ENCODE measurements at regions not wholly inside any gene's neighbourhood (a gene's known extent, or its start where the extent isn't known, plus 50 kb on each side); places are given as distances from the start of the nearest gene placed in this dataset.

DNA sequence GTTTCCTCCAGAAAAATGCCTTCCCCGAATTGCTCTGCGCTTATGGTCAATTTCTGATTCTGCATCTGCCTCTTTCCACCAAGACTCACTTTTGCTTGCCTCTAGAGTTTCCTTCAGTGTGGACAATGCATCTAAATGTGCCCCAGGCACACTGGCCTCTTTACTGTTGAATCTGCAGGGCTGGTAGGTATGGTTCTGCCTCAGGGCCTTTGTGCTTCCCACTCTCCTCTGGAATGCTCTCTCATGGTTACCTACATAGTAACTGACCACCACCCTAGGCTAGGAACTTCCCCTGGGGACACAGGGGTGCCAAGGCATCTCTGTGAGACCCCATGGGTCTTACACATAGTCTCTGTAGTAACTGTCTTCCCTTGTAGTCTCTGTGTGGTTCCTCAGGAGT lies 1258.6 kb downstream of the CDH12 start (continued):
- TF ChIP-seq GATAD2B (conservative IDR thresholded peaks at IDR 0.05; ENCODE audit: low read depth) = no peak
- TF ChIP-seq, protein P1, sequence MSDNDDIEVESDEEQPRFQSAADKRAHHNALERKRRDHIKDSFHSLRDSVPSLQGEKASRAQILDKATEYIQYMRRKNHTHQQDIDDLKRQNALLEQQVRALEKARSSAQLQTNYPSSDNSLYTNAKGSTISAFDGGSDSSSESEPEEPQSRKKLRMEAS (IDR thresholded peaks at IDR 0.05; ENCODE audit: low read depth, low read length) = no peak
- TF ChIP-seq PAX5 (IDR thresholded peaks at IDR 0.05; ENCODE audit: borderline replicate concordance, low read depth, low read length) = no peak
- no peak for TF ChIP-seq BACH1 (IDR thresholded peaks at IDR 0.05; ENCODE audit: borderline replicate concordance)

DNA sequence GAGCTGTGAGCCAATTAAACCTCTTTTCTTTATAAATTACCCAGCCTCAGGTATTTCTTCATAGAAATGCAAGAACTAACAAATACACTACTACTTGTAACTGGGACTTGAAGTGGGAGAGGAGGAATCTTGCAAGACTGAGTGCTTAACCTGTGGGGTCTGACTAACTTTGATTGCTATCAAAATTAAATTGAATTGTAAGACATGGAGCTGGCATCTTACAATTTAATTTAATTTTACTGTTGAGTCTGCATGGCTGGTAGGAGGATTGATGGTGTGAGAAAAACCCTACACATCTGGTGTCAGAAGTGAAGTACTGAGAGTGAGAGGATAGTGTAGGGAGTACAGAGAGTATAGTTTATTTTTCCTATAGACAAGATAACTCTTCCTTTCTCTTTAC lies 1259.9 kb downstream of the CDH12 start:
- H3K27me3 ChIP-seq (replicated peaks in 1 of 2; ENCODE audit: control insufficient read depth in 2 of 2, insufficient read depth in 2 of 2, low read length in 1 of 2) = no peaks in the 10 kb centered on the region
- ChIA-PET POLR2A (no interaction called here), CTCF (no interaction called here), SMC1A (ENCODE audit: uncharacterized antibody, unreplicated experiment) (no interaction called here), RAD21 (ENCODE audit: unreplicated experiment) (no interaction called here)
- no peak overlapping the region for H3K9ac ChIP-seq (ENCODE audit: control insufficient read depth, insufficient read depth, low read length)
- no TSS peak for BruUV-seq (replicated peaks)
- no peaks in the 10 kb centered on the region for H3K36me3 ChIP-seq (ENCODE audit: control insufficient read depth in 2 of 2, insufficient read depth in 2 of 2, low read length in 1 of 2)
- FAIRE-seq (no peak), ATAC-seq (no peak), DNase-seq (ENCODE audit: low read depth, low spot score) (no peak)
- H3K79me2 ChIP-seq (ENCODE audit: control insufficient read depth, insufficient read depth, low read length) = no peaks in the 10 kb centered on the region
- no peak overlapping the region for H3K4me3 ChIP-seq
- no peak overlapping the region for H3K27ac ChIP-seq (ENCODE audit: control insufficient read depth, insufficient read depth)
- intact Hi-C loops (cut with micrococcal nuclease; ENCODE audit: unreplicated experiment) = no loop called here
- in situ Hi-C loops (cut with MboI) = no loop called here
- H3K9me3 ChIP-seq (replicated peaks; ENCODE audit: control insufficient read depth, insufficient read depth, low read length) = no peaks in the 10 kb centered on the region
- H3K4me1 ChIP-seq (ENCODE audit: control insufficient read depth, insufficient read depth, low read length) = no peaks in the 10 kb centered on the region
- H2AFZ ChIP-seq (ENCODE audit: control insufficient read depth, low read depth, low read length) = no peak overlapping the region
- H3K4me2 ChIP-seq (ENCODE audit: control insufficient read depth, insufficient read depth) = no peak overlapping the region
- H4K20me1 ChIP-seq (ENCODE audit: control insufficient read depth, insufficient read depth) = no peaks in the 10 kb centered on the region
- TF ChIP-seq KLF5 (IDR thresholded peaks at IDR 0.05; ENCODE audit: partially characterized antibody) = no peak
- no peak for TF ChIP-seq CHD2 (IDR thresholded peaks at IDR 0.05; ENCODE audit: borderline replicate concordance, low read depth, low read length)
- TF ChIP-seq KDM1A (IDR thresholded peaks at IDR 0.05; ENCODE audit: borderline replicate concordance) = no peak
- TF ChIP-seq, protein P2, sequence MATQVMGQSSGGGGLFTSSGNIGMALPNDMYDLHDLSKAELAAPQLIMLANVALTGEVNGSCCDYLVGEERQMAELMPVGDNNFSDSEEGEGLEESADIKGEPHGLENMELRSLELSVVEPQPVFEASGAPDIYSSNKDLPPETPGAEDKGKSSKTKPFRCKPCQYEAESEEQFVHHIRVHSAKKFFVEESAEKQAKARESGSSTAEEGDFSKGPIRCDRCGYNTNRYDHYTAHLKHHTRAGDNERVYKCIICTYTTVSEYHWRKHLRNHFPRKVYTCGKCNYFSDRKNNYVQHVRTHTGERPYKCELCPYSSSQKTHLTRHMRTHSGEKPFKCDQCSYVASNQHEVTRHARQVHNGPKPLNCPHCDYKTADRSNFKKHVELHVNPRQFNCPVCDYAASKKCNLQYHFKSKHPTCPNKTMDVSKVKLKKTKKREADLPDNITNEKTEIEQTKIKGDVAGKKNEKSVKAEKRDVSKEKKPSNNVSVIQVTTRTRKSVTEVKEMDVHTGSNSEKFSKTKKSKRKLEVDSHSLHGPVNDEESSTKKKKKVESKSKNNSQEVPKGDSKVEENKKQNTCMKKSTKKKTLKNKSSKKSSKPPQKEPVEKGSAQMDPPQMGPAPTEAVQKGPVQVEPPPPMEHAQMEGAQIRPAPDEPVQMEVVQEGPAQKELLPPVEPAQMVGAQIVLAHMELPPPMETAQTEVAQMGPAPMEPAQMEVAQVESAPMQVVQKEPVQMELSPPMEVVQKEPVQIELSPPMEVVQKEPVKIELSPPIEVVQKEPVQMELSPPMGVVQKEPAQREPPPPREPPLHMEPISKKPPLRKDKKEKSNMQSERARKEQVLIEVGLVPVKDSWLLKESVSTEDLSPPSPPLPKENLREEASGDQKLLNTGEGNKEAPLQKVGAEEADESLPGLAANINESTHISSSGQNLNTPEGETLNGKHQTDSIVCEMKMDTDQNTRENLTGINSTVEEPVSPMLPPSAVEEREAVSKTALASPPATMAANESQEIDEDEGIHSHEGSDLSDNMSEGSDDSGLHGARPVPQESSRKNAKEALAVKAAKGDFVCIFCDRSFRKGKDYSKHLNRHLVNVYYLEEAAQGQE (IDR thresholded peaks at IDR 0.05; ENCODE audit: low read depth, low read length) = no peak
- no peak for TF ChIP-seq PAX5 (IDR thresholded peaks at IDR 0.05; ENCODE audit: borderline replicate concordance, low read depth, low read length)
- TF ChIP-seq, protein P3, sequence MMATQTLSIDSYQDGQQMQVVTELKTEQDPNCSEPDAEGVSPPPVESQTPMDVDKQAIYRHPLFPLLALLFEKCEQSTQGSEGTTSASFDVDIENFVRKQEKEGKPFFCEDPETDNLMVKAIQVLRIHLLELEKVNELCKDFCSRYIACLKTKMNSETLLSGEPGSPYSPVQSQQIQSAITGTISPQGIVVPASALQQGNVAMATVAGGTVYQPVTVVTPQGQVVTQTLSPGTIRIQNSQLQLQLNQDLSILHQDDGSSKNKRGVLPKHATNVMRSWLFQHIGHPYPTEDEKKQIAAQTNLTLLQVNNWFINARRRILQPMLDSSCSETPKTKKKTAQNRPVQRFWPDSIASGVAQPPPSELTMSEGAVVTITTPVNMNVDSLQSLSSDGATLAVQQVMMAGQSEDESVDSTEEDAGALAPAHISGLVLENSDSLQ (IDR thresholded peaks at IDR 0.05) = no peak
- TF ChIP-seq, protein P4, sequence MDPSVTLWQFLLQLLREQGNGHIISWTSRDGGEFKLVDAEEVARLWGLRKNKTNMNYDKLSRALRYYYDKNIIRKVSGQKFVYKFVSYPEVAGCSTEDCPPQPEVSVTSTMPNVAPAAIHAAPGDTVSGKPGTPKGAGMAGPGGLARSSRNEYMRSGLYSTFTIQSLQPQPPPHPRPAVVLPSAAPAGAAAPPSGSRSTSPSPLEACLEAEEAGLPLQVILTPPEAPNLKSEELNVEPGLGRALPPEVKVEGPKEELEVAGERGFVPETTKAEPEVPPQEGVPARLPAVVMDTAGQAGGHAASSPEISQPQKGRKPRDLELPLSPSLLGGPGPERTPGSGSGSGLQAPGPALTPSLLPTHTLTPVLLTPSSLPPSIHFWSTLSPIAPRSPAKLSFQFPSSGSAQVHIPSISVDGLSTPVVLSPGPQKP (IDR thresholded peaks at IDR 0.05; ENCODE audit: low read depth, low read length) = no peak
- TF ChIP-seq, protein P5, sequence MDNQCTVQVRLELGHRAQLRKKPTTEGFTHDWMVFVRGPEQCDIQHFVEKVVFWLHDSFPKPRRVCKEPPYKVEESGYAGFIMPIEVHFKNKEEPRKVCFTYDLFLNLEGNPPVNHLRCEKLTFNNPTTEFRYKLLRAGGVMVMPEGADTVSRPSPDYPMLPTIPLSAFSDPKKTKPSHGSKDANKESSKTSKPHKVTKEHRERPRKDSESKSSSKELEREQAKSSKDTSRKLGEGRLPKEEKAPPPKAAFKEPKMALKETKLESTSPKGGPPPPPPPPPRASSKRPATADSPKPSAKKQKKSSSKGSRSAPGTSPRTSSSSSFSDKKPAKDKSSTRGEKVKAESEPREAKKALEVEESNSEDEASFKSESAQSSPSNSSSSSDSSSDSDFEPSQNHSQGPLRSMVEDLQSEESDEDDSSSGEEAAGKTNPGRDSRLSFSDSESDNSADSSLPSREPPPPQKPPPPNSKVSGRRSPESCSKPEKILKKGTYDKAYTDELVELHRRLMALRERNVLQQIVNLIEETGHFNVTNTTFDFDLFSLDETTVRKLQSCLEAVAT (IDR thresholded peaks at IDR 0.05) = no peak
- TF ChIP-seq, protein P6, sequence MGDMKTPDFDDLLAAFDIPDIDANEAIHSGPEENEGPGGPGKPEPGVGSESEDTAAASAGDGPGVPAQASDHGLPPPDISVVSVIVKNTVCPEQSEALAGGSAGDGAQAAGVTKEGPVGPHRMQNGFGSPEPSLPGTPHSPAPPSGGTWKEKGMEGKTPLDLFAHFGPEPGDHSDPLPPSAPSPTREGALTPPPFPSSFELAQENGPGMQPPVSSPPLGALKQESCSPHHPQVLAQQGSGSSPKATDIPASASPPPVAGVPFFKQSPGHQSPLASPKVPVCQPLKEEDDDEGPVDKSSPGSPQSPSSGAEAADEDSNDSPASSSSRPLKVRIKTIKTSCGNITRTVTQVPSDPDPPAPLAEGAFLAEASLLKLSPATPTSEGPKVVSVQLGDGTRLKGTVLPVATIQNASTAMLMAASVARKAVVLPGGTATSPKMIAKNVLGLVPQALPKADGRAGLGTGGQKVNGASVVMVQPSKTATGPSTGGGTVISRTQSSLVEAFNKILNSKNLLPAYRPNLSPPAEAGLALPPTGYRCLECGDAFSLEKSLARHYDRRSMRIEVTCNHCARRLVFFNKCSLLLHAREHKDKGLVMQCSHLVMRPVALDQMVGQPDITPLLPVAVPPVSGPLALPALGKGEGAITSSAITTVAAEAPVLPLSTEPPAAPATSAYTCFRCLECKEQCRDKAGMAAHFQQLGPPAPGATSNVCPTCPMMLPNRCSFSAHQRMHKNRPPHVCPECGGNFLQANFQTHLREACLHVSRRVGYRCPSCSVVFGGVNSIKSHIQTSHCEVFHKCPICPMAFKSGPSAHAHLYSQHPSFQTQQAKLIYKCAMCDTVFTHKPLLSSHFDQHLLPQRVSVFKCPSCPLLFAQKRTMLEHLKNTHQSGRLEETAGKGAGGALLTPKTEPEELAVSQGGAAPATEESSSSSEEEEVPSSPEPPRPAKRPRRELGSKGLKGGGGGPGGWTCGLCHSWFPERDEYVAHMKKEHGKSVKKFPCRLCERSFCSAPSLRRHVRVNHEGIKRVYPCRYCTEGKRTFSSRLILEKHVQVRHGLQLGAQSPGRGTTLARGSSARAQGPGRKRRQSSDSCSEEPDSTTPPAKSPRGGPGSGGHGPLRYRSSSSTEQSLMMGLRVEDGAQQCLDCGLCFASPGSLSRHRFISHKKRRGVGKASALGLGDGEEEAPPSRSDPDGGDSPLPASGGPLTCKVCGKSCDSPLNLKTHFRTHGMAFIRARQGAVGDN (IDR thresholded peaks at IDR 0.05) = no peak

Data from GM12878 (cell line).